ENCODE measurements at regions not wholly inside any gene's neighbourhood (a gene's known extent, or its start where the extent isn't known, plus 50 kb on each side); places are given as distances from the start of the nearest gene placed in this dataset.

DNA sequence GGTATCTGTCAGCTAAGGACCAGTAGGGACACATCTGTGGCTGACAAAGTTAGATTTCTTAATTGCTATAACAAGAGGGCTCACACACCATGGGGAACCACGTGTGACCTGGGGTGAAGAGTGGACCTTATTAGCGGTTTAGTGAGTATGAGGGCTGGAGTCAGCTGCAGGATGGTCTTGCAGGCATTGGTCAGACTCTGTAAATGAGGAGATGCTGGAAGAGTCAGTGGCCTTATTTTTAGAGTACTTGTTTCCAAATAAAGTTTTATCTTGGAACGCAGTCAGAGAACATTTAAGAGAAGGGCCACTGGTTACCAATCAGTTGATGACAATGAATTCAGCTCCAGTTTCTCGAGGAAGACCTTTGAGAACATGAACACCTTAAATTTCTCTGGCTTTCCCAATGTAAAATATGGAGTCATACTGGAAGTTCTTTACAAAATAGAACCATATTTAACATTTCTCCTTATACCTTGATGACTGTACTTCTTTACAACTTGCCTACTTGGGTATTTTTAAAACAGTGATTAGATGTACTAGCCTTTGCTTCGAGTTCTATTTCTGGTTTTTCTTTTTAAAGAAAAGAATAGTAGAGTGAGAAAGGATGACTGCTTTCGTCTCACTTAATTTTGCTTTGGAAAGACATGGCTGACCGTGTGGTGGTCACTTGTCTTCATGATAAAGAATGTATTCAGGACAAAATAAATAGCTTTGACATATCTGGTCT lies 185.9 kb upstream of the S1PR3 start:
- H3K4me3 ChIP-seq (ENCODE audit: low read depth, low read length) = no peak overlapping the region
- no peak for DNase-seq (ENCODE audit: low read depth)

DNA sequence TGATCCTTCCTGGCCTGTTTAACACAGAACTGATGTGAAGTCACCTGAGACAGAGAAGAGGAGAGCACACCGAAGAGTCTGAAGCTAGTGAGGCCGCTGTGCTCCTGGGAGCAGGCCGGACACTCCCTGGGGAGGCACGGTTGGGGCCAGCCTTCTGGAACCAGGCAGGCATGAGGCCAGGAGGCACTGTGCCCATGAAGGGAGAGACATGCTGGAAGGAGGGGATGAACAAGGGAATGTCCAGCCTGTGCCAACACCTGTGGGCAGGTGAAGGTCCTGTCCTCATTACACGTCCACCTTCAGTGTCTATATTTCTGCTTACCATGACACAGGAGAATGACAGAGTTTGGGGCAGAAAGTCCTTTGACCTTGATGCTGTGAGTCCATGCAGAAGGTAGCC lies 183.8 kb upstream of the S1PR3 start:
- TF ChIP-seq, protein P1, sequence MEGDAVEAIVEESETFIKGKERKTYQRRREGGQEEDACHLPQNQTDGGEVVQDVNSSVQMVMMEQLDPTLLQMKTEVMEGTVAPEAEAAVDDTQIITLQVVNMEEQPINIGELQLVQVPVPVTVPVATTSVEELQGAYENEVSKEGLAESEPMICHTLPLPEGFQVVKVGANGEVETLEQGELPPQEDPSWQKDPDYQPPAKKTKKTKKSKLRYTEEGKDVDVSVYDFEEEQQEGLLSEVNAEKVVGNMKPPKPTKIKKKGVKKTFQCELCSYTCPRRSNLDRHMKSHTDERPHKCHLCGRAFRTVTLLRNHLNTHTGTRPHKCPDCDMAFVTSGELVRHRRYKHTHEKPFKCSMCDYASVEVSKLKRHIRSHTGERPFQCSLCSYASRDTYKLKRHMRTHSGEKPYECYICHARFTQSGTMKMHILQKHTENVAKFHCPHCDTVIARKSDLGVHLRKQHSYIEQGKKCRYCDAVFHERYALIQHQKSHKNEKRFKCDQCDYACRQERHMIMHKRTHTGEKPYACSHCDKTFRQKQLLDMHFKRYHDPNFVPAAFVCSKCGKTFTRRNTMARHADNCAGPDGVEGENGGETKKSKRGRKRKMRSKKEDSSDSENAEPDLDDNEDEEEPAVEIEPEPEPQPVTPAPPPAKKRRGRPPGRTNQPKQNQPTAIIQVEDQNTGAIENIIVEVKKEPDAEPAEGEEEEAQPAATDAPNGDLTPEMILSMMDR (IDR thresholded peaks at IDR 0.05; ENCODE audit: insufficient read depth, low read depth, low read length) = no peak

More for the DNA sequence above, 185.9 kb upstream of the S1PR3 start:
- TF ChIP-seq, protein P1 (IDR thresholded peaks at IDR 0.05; ENCODE audit: insufficient read depth, low read depth, low read length) = no peak

DNA sequence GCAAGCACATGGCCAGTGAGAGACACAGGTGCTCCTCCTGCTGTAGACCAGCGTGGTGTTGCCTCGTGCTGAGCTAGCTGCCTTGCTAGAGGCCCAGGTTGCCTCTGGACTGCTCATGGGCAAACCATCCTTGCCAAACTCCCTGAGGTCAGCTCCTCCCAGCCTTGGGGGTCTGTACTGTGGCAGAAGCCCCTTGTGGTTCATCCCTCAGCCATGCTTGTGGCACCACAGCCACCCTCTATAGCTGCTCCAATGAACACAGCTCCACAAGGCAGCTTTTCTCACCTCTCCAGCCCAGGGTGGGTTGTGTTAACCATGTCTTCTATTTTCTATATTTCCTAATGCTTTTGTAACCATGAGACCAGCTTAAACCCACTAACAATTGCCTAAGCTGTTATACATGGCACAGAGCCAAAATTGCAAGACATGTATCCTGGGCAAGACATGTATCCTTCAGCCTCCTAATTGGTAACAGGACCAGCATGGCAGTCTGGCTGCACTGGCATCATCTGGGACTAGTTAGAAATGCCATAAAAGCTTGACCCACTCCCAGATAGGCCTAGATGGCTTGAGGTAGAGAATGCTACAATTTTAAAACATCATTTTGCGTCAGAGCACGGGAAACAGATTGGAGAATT lies 183.1 kb upstream of the S1PR3 start:
- peak; percentile 32 for DNase-seq (ENCODE audit: low read depth)
- no peak overlapping the region for H3K4me3 ChIP-seq (ENCODE audit: low read depth, low read length)
- TF ChIP-seq, protein P1 (IDR thresholded peaks at IDR 0.05; ENCODE audit: insufficient read depth, low read depth, low read length) = no peak

More for the DNA sequence above, 183.8 kb upstream of the S1PR3 start:
- no peak overlapping the region for H3K4me3 ChIP-seq (ENCODE audit: low read depth, low read length)
- no peak for DNase-seq (ENCODE audit: low read depth)

DNA sequence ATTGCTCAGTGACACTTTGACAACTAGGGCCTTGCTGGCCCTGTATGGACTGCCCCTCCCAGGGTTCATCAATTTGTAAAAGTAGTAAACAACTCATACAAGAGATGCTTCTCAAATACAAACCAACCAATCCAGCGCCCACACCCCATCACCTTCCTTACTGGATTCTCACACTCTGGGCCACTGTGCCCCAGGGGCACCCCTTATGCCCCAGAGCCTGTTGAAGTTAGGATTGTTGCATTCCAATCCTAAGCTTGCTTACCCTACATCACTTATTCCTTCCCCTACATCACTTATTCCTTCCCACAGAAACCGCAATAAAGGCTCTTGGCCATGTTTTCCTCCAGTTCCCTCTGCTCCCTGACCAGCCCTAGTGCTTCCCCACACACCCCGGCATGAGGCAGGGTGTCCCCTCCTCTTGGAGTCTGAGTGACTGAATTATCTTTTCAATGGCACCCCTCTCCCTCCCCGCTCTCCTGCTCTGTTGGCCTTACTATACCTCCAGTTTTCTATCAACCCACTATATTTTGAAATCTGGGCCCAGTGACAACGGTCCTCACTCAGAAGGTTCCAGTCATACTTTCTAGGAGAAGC lies 182.4 kb upstream of the S1PR3 start:
- TF ChIP-seq, protein P1 (IDR thresholded peaks at IDR 0.05; ENCODE audit: insufficient read depth, low read depth, low read length) = no peak
- DNase-seq (ENCODE audit: low read depth) = no peak
- H3K4me3 ChIP-seq (ENCODE audit: low read depth, low read length) = no peak overlapping the region

DNA sequence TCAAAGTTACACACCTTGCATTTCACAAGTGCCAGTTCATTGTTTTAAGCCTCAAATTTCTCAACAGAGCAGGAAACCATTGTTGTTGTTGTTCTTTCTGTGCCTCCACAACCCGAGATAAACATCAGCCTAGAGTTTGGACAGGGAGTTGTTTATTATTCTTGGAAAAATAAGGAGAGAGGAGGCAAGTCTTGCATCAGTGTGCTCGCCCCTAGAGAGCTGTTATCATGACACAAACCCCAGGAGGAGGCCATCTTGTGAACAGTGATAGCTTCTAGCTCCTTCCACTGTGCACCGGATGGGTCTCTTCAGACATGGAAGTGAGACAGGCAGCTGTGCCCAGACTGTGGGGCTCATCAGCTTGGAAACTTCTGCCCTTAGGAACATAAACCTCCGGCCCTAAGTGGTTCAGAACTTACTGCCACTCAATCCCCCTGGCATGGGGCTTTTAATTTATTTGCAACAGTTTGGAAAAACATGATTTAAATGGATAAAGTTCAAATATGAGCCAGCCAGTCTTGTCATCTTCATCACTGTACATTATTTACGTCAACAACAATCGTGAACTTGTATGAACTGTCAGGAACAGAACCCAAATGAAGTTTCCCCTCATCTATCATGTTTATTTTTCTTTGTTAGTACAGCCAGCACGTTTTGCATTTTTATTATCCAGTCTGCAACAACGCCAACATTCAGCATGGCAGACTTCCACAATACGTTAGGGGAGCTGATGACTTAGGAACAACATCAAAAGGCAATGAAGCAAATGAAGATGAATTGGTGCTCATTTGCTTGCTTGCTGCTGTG lies 181.7 kb upstream of the S1PR3 start:
- TF ChIP-seq, protein P1 (IDR thresholded peaks at IDR 0.05; ENCODE audit: insufficient read depth, low read depth, low read length) = no peak
- no peak overlapping the region for H3K4me3 ChIP-seq (ENCODE audit: low read depth, low read length)
- DNase-seq (ENCODE audit: low read depth) = peak; percentile 81

DNA sequence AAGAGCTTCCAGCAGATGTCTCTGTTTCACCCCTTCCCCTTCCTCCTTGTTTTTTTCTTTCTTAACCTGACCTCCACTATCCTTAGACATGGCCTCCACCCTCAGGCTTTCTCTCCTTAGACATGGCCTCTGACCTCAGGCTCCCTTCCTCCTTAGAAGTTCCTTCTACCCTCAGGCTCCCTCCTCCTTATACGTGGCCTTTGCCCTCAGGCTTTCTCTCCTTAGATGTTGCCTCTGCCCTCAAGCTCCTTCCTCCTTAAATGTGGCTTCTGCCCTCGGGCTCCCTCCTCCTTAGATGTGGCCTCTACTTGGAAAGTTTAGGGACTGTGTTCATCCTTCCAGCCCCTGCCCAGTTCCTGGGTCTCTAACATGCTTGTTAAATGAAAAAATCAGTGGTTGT lies 180.4 kb upstream of the S1PR3 start:
- no peak for DNase-seq (ENCODE audit: low read depth)
- no peak overlapping the region for H3K4me3 ChIP-seq (ENCODE audit: low read depth, low read length)
- TF ChIP-seq, protein P1 (IDR thresholded peaks at IDR 0.05; ENCODE audit: insufficient read depth, low read depth, low read length) = no peak

Measured in fibroblast of villous mesenchyme (primary cell).